Fibroblast of peridontal ligament (primary cell): ENCODE measurements at regions not wholly inside any gene's neighbourhood (a gene's known extent, or its start where the extent isn't known, plus 50 kb on each side); places are given as distances from the start of the nearest gene placed in this dataset.
"Not testable (repeated sequence)": the region's sequence is repeated elsewhere in the genome, so short reads cannot be mapped to it uniquely, and the experiment has no call there.

Source experiments
- DNase-seq: peaks from one replicate; pipeline ENCODE4 v3.0.0-alpha.2; 2010; ENCODE audit errors: extremely low read depth

- DNase-seq, result no peak
Measured at GRCh38 chr14:103231376-103232019, 102.5 kb upstream of the EIF5 start.

GRCh38 chr14:103232031-103232808 lies 101.8 kb upstream of the EIF5 start:
- DNase-seq, result no peak

GRCh38 chr14:103232831-103233319 lies 101.2 kb upstream of the EIF5 start:
- no peak for DNase-seq

- no peak for DNase-seq
Measured at GRCh38 chr14:103233328-103233727, 100.7 kb upstream of the EIF5 start.

- DNase-seq, result not testable (repeated sequence)
Measured at GRCh38 chr14:103234826-103235225, 99.2 kb upstream of the EIF5 start.

GRCh38 chr14:103235506-103235905 lies 98.5 kb upstream of the EIF5 start:
- not testable (repeated sequence) for DNase-seq

GRCh38 chr14:103239751-103240150 lies 94.3 kb upstream of the EIF5 start:
- no peak for DNase-seq

GRCh38 chr14:103241531-103241930 lies 92.5 kb upstream of the EIF5 start:
- DNase-seq, result no peak

GRCh38 chr14:103243764-103244737 lies 90.0 kb upstream of the EIF5 start:
- no peak for DNase-seq

- peak; percentile 58 for DNase-seq
Measured at GRCh38 chr14:103245624-103246031, 88.4 kb upstream of the EIF5 start.

- no peak for DNase-seq
Measured at GRCh38 chr14:103246070-103246469, 88.0 kb upstream of the EIF5 start.

- DNase-seq, result no peak
Measured at GRCh38 chr14:103247169-103247606, 86.8 kb upstream of the EIF5 start.

GRCh38 chr14:103250181-103250580 lies 83.9 kb upstream of the EIF5 start:
- DNase-seq, result no peak

- DNase-seq, result no peak
Measured at GRCh38 chr14:103250874-103251273, 83.2 kb upstream of the EIF5 start.

GRCh38 chr14:103255555-103255954 lies 78.5 kb upstream of the EIF5 start:
- DNase-seq, result no peak

GRCh38 chr14:103256406-103256805 lies 77.6 kb upstream of the EIF5 start:
- no peak for DNase-seq

- DNase-seq, result peak; percentile 20
Measured at GRCh38 chr14:103257211-103257962, 76.7 kb upstream of the EIF5 start.

GRCh38 chr14:103258211-103258610 lies 75.8 kb upstream of the EIF5 start:
- no peak for DNase-seq

- DNase-seq, result no peak
Measured at GRCh38 chr14:103259184-103259583, 74.9 kb upstream of the EIF5 start.

GRCh38 chr14:103259801-103260628 lies 74.0 kb upstream of the EIF5 start:
- no peak for DNase-seq
